NB4 (cell line): ENCODE measurements at regions not wholly inside any gene's neighbourhood (a gene's known extent, or its start where the extent isn't known, plus 50 kb on each side); places are given as distances from the start of the nearest gene placed in this dataset.
"Not testable (repeated sequence)": the region's sequence is repeated elsewhere in the genome, so short reads cannot be mapped to it uniquely, and the experiment has no call there.

Experiments used
- MAX ChIP-seq: IDR thresholded peaks from 2 replicates; pipeline ENCODE4 v1.6.1; 2011; ENCODE audit warnings: low read depth, low read length
- MYC ChIP-seq: IDR thresholded peaks from 2 replicates; pipeline ENCODE4 v1.6.1; 2011; ENCODE audit warnings: low read depth, low read length
- POLR2A ChIP-seq: IDR thresholded peaks from 2 replicates; pipeline ENCODE4 v1.6.1; 2011; ENCODE audit warnings: mild to moderate bottlenecking; ENCODE audit not compliant: insufficient read length; ENCODE audit errors: extremely low read depth
- TF ChIP-seq, protein P1 (sequence below): IDR thresholded peaks from one replicate; pipeline ENCODE4 v1.5.1; 2012; ENCODE audit warnings: low read depth, low read length

GRCh38 chr1:229173491-229174476 lies 97.1 kb upstream of the RAB4A start:
- TF ChIP-seq POLR2A, MYC, MAX: not testable (repeated sequence)
- TF ChIP-seq, protein P1, sequence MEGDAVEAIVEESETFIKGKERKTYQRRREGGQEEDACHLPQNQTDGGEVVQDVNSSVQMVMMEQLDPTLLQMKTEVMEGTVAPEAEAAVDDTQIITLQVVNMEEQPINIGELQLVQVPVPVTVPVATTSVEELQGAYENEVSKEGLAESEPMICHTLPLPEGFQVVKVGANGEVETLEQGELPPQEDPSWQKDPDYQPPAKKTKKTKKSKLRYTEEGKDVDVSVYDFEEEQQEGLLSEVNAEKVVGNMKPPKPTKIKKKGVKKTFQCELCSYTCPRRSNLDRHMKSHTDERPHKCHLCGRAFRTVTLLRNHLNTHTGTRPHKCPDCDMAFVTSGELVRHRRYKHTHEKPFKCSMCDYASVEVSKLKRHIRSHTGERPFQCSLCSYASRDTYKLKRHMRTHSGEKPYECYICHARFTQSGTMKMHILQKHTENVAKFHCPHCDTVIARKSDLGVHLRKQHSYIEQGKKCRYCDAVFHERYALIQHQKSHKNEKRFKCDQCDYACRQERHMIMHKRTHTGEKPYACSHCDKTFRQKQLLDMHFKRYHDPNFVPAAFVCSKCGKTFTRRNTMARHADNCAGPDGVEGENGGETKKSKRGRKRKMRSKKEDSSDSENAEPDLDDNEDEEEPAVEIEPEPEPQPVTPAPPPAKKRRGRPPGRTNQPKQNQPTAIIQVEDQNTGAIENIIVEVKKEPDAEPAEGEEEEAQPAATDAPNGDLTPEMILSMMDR, result not testable (repeated sequence)
